ENCODE measurements at regions not wholly inside any gene's neighbourhood (a gene's known extent, or its start where the extent isn't known, plus 50 kb on each side); places are given as distances from the start of the nearest gene placed in this dataset.

GRCh38 chr2:48824116-48824515, 68.6 kb upstream of the LHCGR start:
- ChIA-PET POLR2A (ENCODE audit: partially characterized antibody) (no interaction called here), CTCF (ENCODE audit: partially characterized antibody) (interaction anchor here (0.6 to 1.3 kb wide), 3 partner anchors 138 to 1714 kb away, joined by 3 read pairs; no protein-coding TSS in a partner anchor)
- Histone ChIP-seq H2BK5ac (ENCODE audit: low read depth, low read length) (no peak overlapping the region), H2AK5ac (ENCODE audit: low read depth, low read length) (no peak overlapping the region), H3K4me3 (ENCODE audit: extremely low read depth in 1 of 4, insufficient read depth in 2 of 4, low read depth in 3 of 4, low read length in 4 of 4) (no peak overlapping the region), H2BK20ac (ENCODE audit: low read length) (no peak overlapping the region), H4K5ac (ENCODE audit: insufficient read length, low read depth, low read length) (no peak overlapping the region), H3K79me1 (ENCODE audit: low read depth, low read length) (no peaks in the 10 kb centered on the region), H2BK120ac (replicated peaks; ENCODE audit: low read depth, low read length) (no peak overlapping the region), H3K4me1 (replicated peaks in 1 of 4; ENCODE audit: control insufficient read depth in 3 of 4, insufficient read depth in 4 of 4, low read length in 3 of 4) (no peaks in the 10 kb centered on the region; a peak in 1 of 7 replicates), H2BK12ac (ENCODE audit: low read depth, low read length) (no peak overlapping the region), H2AFZ (ENCODE audit: low read length) (no peak overlapping the region), H3K9me3 (ENCODE audit: insufficient read depth in 2 of 2, low read depth in 1 of 2, low read length in 1 of 2) (no peaks in the 10 kb centered on the region), H4K91ac (replicated peaks; ENCODE audit: insufficient read length, low read length) (no peak overlapping the region), H3K4ac (replicated peaks; ENCODE audit: insufficient read length, low read depth, low read length) (no peak overlapping the region), H3K27ac (ENCODE audit: low read depth, low read length) (no peak overlapping the region), H3K4me2 (ENCODE audit: insufficient read depth in 1 of 2, low read depth in 2 of 2, low read length in 2 of 2) (no peak overlapping the region), H3K23me2 (ENCODE audit: low read depth, low read length) (no peaks in the 10 kb centered on the region), H3K9ac (replicated peaks in 1 of 4; ENCODE audit: extremely low read depth in 1 of 4, low read depth in 3 of 4, low read length in 3 of 4) (no peak overlapping the region), H4K8ac (ENCODE audit: extremely low read depth, insufficient read depth, low read length) (no peak overlapping the region), H3K36me3 (ENCODE audit: control insufficient read depth in 2 of 4, insufficient read depth in 4 of 4, low read length in 3 of 4) (no peaks in the 10 kb centered on the region), H3K14ac (ENCODE audit: insufficient read length) (no peak overlapping the region), H3K23ac (ENCODE audit: insufficient read length) (no peak overlapping the region), H2BK15ac (ENCODE audit: low read length) (no peak overlapping the region), H3K27me3 (replicated peaks in 1 of 4; ENCODE audit: control insufficient read depth in 3 of 4, extremely low read depth in 1 of 4, insufficient read depth in 3 of 4, low read length in 3 of 4) (no peaks in the 10 kb centered on the region), H3K79me2 (ENCODE audit: control insufficient read depth in 1 of 2, insufficient read depth in 2 of 2, low read length in 2 of 2) (no peaks in the 10 kb centered on the region), H4K20me1 (replicated peaks in 1 of 2; ENCODE audit: control insufficient read depth in 1 of 2, insufficient read depth in 2 of 2, low read length in 2 of 2) (no peaks in the 10 kb centered on the region), H3K18ac (ENCODE audit: extremely low read depth, low read length) (no peak overlapping the region), H3K56ac (replicated peaks; ENCODE audit: insufficient read length, low read depth, low read length) (no peak overlapping the region)
- no peak for TF ChIP-seq NRF1 (IDR thresholded peaks at IDR 0.05; ENCODE audit: low read depth, low read length)
- no peak for DNase-seq (ENCODE audit: low read depth in 1 of 2, low spot score in 2 of 2)
- no peak for FAIRE-seq
- WGBS, 2 experiments (ENCODE audit: extremely low coverage in 1 of 2, insufficient coverage in 1 of 2, insufficient read length in 1 of 2, insufficient replicate concordance in 2 of 2, low coverage in 1 of 2, low lambda C conversion rate in 2 of 2, missing lambda C conversion rate in 1 of 2): 85% methylated on average over 3 of the region's 3 CpGs; no CpG with 5 or more reads in 1 of the 2 experiments
